GM12873 (cell line): ENCODE measurements at regions not wholly inside any gene's neighbourhood (a gene's known extent, or its start where the extent isn't known, plus 50 kb on each side); places are given as distances from the start of the nearest gene placed in this dataset.

Experiments
- CTCF ChIP-seq: IDR thresholded peaks from 2 replicates; pipeline ENCODE4 v1.5.1; 2012; ENCODE audit warnings: low read depth, mild to moderate bottlenecking, moderate library complexity, low read length, control low read depth; ENCODE audit not compliant: insufficient read depth; ENCODE audit errors: missing control alignments

DNA sequence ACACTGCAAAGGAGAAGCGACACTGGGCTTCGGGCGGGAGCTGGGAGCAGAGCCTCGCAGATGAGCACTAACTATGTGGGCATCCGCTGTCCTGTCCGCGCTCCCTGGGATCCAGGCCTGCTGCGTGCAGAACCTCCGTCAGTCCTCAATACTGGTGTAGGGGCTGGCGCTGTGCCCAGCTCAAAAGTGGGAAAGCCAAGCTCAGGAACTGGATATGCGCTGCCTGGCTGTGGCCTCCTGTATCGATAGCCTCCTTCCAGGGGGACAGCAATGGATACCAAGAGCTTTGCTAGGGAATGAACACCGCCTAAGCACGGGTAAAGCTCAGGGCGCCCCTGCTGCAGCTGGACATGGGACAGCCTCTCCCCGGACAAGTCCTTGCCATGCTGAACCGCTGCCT lies 270.4 kb downstream of the NSG2 start:
- TF ChIP-seq CTCF, result no peak

DNA sequence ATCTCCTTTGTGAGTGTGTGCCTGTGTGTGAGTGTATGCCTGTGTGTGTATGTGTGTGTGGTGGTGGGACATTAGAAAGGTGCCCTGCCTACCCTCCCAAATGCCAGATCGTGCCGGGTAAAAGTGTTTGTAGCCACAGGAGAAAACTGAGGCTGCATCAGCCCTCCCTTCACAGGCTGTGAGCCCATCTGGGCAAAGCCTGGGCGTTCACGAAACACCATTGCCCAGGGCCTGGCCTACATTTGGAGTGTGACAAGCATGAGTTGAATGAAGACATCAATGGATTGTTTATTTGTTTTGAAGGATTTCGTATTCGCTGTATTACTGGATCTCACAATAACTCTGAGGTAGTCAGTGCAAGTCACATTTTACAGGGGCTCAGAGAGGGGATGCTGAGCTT lies 270.8 kb downstream of the NSG2 start:
- TF ChIP-seq CTCF, result no peak

DNA sequence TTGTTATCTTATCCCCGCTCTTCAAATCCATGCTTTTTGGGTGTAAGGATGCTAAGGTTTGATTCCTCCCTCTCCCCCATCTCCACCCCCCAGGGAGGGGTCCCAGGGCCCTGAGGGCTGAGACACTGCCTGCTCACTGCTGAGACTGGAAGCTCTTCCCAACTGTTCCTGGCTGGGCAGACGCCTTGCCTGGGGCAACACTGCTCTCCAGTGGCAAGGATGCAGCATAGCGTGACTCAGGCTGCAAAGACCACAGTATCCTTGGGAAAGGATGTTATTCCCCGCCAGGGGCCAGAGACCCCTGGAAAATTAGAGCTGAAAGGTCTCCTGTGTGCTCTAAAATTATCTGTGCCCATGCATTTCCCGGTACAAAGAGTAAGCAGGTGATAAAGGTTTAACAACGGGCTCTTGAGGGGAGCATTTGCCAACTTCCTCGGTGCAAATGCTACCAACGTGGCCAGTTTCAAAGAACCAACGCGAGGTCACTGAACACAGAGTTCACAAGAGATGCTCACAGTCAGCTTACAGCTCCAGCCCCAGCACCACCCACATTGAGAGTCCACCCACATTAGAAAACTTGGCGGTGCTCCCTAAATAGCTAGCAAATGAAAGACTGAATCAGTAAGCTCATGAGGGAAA lies 271.9 kb downstream of the NSG2 start:
- peak; percentile 84 for TF ChIP-seq CTCF

- TF ChIP-seq CTCF, result no peak
These were observed 273.1 kb downstream of the NSG2 start for GRCh38 chr5:174318578-174318977.

- TF ChIP-seq CTCF, result no peak
These were observed 274.0 kb downstream of the NSG2 start for GRCh38 chr5:174319551-174319950.

- TF ChIP-seq CTCF, result no peak
These were observed 274.5 kb downstream of the NSG2 start for GRCh38 chr5:174320051-174320450.

DNA sequence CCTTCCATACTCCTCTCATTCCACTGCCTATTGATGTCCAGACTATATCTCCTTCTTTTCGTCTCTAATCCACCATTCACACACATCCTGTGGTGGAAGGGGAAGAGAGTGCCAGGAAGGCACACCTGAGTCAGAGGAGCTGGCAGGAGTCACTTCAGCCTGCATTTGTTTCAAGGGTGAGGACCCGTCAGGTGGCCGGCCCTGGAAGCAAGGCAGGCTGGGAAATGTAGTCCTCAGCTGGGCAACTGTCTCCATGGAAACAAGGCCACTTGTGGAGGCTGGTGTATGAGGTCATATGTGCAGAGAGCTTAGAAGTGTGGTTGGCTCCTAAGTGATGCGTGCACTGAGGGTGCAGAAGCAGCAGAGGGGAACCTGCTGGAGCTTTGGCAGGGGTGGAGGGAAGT lies 278.4 kb downstream of the NSG2 start:
- TF ChIP-seq CTCF, result no peak

GRCh38 chr5:174324680-174325079 lies 279.2 kb downstream of the NSG2 start:
- TF ChIP-seq CTCF, result no peak
